Lower leg skin (tissue), 4 donors: ENCODE measurements at regions not wholly inside any gene's neighbourhood (a gene's known extent, or its start where the extent isn't known, plus 50 kb on each side); places are given as distances from the start of the nearest gene placed in this dataset.

Source experiments
- DNase-seq, 2 donors: peaks; one replicate each; pipeline ENCODE4 v3.0.0-alpha.2; 2019; ENCODE audit warnings: low spot score in 2 of 2
- H3K4me3 ChIP-seq: fragments of 200-600 bp; sonication (generic); 2 replicates; pipeline ENCODE4 v1.5.1; 2017; ENCODE audit warnings: mild to moderate bottlenecking, low read depth; ENCODE audit not compliant: poor library complexity, severe bottlenecking
- POLR2A ChIP-seq, 2 donors: fragments of 450-650 bp; IDR thresholded peaks; one replicate each; pipeline ENCODE4 v1.6.1; 2016 to 2017; ENCODE audit warnings: antibody characterized with exemption in 2 of 2, mild to moderate bottlenecking in 1 of 2, moderate library complexity in 1 of 2
- WGBS, 2 donors: methylation state at CpG; one replicate each; pipeline ENCODE4 v1.1.5; 2018; 5-methylcytosine and 5-hydroxymethylcytosine counted together
- intact Hi-C: fragments of 100-400 bp; cut with DNase I; formaldehyde crosslinking; loops from one replicate; pipeline ENCODE4 v1.15.0; 2023; ENCODE audit warnings: low total_unique reads
- TF ChIP-seq, protein P1 (sequence below), 3 donors: fragments of 450-650 bp; IDR thresholded peaks; one replicate each; pipeline ENCODE4 v1.5.1; 2016; ENCODE audit warnings: antibody characterized with exemption in 3 of 3, mild to moderate bottlenecking in 3 of 3, moderate library complexity in 2 of 3

DNA sequence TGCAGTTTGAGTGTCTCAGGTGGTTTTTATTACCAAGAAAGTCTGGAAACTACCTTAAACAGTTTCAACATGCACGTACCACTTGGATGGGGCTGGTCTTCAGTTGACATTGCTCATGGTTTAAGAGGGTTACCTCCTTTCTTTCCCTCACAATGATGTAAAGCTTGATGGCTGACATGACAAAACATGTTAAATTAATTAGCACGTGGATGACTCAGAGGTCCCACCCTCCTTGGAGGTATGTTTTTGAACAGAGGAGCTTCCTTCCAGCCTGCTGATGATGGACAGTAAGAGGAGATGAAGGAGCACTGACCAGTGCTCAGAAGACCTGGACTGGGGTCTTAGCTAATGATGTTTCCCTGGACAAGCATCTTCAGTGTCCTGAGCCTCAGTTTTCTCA lies 322.3 kb upstream of the PODXL start:
- no peak for DNase-seq
- H3K4me3 ChIP-seq = no peak overlapping the region
- no peak for TF ChIP-seq POLR2A (IDR thresholded peaks at IDR 0.05)
- TF ChIP-seq, protein P1, sequence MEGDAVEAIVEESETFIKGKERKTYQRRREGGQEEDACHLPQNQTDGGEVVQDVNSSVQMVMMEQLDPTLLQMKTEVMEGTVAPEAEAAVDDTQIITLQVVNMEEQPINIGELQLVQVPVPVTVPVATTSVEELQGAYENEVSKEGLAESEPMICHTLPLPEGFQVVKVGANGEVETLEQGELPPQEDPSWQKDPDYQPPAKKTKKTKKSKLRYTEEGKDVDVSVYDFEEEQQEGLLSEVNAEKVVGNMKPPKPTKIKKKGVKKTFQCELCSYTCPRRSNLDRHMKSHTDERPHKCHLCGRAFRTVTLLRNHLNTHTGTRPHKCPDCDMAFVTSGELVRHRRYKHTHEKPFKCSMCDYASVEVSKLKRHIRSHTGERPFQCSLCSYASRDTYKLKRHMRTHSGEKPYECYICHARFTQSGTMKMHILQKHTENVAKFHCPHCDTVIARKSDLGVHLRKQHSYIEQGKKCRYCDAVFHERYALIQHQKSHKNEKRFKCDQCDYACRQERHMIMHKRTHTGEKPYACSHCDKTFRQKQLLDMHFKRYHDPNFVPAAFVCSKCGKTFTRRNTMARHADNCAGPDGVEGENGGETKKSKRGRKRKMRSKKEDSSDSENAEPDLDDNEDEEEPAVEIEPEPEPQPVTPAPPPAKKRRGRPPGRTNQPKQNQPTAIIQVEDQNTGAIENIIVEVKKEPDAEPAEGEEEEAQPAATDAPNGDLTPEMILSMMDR (IDR thresholded peaks at IDR 0.05) = no peak
- intact Hi-C loops = no loop called here
- WGBS, 2 donors = 36 to 44% methylated on average over 2 of the region's 2 CpGs

DNA sequence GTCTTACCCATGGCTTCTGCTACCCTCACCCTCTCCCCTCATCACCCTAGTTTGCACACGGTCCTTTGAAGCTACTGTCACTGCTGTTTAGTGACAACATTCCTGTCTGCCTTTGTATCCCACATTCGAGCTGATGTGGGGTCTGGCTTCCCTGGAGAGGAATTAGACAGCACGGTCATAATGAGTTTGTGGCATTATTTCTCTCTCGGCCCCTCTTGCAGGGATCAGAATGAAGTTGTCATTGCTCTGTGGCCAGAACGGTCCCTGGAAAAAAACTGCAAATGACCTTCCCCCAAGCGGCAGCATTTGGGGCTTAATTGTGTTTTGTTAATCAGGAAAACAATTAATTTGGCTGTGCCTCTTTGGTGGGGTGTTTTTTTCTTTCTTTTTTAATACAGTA lies 317.2 kb upstream of the PODXL start:
- DNase-seq = no peak
- intact Hi-C loops = no loop called here
- H3K4me3 ChIP-seq = no peak overlapping the region
- 53 to 56% methylated on average over 6 of the region's 6 CpGs for WGBS, 2 donors
- TF ChIP-seq POLR2A (IDR thresholded peaks at IDR 0.05) = no peak
- TF ChIP-seq, protein P1 (IDR thresholded peaks at IDR 0.05) = no peak

DNA sequence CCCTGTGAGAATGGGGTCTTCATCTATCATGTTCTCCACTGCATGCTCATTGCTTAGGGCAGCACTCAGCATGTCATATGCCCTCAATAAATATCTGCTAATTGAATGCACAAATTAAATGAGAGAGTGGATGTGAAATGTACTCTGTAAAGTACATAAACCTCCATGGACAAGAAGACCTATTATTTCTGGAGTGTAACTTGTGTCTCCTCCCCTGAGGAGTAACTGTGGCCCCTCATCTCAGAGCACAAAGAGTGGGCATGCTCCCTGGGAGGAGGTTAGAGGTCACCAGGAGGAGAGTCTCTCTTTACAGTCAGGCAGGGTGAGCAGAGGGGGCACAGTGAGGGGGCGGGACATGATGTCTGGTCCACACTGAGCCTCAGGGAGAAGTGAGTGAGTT lies 313.6 kb upstream of the PODXL start:
- no peak for TF ChIP-seq POLR2A (IDR thresholded peaks at IDR 0.05)
- TF ChIP-seq, protein P1 (IDR thresholded peaks at IDR 0.05) = no peak
- intact Hi-C loops = no loop called here
- no peak overlapping the region for H3K4me3 ChIP-seq
- DNase-seq = no peak
- 78 to 94% methylated on average over 1 of the region's 1 CpG for WGBS, 2 donors

DNA sequence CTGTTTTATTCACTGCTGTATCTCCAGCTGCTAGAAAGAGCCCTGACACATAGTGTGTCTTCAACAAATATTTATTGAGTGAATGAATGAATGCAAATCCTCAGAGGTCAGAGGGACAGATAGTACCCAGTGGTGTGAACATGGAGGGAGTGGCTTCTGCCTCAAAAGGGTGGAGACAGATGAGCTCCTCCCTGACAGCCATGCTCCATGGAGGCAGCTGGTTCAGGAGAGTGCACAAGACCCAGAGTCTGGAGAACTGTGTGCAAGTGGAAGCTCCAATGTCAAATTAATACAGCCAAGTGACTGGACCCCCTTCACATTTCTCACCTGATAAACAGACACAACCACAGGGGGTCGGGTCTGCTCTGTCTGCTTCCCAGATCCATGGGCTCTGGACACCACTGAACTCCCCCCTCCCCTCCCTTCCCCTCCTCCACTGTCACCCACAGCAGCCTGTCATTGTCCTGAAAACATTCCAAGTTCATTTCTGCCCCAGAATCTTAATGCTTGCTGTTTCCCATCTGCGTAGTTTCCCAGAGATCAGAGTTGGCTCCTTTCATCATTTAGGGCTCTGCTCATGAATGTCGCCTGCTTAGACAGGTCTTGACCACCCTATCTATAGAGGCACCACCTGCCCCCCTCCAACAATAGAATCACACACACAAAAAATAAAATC lies 312.9 kb upstream of the PODXL start:
- DNase-seq = no peak
- intact Hi-C loops = no loop called here
- WGBS, 2 donors = 68 to 71% methylated on average over 3 of the region's 3 CpGs
- TF ChIP-seq POLR2A (IDR thresholded peaks at IDR 0.05) = no peak
- TF ChIP-seq, protein P1 (IDR thresholded peaks at IDR 0.05) = no peak
- H3K4me3 ChIP-seq = no peak overlapping the region

DNA sequence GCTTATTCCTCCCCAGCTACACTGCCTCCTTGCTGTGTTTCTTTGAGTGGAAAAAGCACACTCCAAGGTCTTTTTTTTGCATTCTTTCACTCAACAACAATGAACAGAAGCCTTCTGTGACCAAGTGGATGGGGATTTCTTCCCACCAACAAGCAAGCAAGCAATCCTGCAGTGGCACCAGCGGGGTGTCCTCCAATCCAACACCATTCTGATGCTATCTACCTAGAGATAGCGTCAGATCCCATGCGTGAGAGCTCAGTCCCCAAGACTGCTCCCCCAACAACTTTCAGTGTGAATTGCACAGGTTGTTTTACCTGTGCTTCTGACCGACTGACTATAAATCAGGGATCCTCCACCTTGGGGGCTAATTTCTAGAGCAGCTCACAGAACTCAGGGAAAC lies 311.0 kb upstream of the PODXL start:
- no peak for TF ChIP-seq POLR2A (IDR thresholded peaks at IDR 0.05)
- TF ChIP-seq, protein P1 (IDR thresholded peaks at IDR 0.05) = no peak
- WGBS, 2 donors = 62 to 77% methylated on average over 4 of the region's 4 CpGs
- H3K4me3 ChIP-seq = no peak overlapping the region
- DNase-seq = no peak
- intact Hi-C loops = no loop called here

DNA sequence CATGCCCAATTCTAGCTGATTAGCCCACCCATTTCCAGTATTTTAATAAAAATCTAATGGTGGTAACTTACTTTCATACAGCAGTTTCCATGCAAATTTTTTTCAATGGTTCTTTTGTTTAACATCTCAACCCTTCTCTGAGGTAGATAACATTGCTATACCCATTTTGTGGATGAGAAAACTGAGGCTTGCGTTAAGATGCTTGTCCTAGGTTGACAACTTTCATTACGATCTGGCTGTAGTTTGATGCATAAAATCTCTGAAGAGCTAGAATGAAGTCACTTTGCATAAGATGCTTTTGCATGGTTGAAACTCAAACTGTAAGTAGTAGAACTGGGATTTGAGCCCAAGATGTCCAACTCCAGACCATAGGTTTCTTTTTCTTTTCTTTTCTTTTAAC lies 309.5 kb upstream of the PODXL start:
- intact Hi-C loops = no loop called here
- TF ChIP-seq, protein P1 (IDR thresholded peaks at IDR 0.05) = no peak
- no peak for TF ChIP-seq POLR2A (IDR thresholded peaks at IDR 0.05)
- WGBS, 2 donors = 94 to 98% methylated on average over 2 of the region's 2 CpGs
- no peak for DNase-seq
- H3K4me3 ChIP-seq = no peak overlapping the region
